IMR-90 (cell line): ENCODE measurements at regions not wholly inside any gene's neighbourhood (a gene's known extent, or its start where the extent isn't known, plus 50 kb on each side); places are given as distances from the start of the nearest gene placed in this dataset.

ENCODE experiments used
- POLR2A ChIP-seq: IDR thresholded peaks from 2 replicates; pipeline ENCODE4 v1.6.1; 2012; ENCODE audit warnings: mild to moderate bottlenecking, low read depth, low read length
- RAD21 ChIP-seq: IDR thresholded peaks from 2 replicates; pipeline ENCODE4 v1.6.1; 2012; ENCODE audit warnings: low read length, improper control_type of control experiment
- RCOR1 ChIP-seq: IDR thresholded peaks from 2 replicates; pipeline ENCODE4 v1.6.1; 2012; ENCODE audit warnings: mild to moderate bottlenecking, low read length, improper control_type of control experiment; ENCODE audit not compliant: insufficient replicate concordance
- TF ChIP-seq, protein P1 (sequence below): conservative IDR thresholded peaks from 2 replicates; pipeline ENCODE4 v1.5.1; 2012; ENCODE audit warnings: mild to moderate bottlenecking, low read depth, low read length, improper control_type of control experiment

DNA sequence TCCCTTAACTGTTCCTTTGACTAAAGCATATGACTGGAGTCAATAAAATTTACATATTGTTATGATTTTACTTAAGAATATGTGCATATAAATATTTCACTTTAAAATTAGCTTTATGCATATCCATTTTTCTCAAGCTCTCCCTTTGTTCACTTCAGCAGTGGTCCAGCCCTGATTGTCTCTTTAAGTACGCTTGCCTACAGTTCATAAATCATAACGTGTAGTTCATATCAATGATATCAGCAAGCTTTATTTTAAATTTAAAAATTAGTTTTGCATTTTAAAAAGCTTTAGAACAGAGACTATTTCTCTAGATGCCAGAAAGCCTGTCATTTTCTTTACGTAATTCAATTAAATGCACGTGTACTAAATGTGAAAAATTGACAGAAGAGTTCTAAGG lies 721.9 kb downstream of the OTOL1 start:
- TF ChIP-seq POLR2A (no peak), RCOR1 (no peak), RAD21 (no peak)
- TF ChIP-seq, protein P1, sequence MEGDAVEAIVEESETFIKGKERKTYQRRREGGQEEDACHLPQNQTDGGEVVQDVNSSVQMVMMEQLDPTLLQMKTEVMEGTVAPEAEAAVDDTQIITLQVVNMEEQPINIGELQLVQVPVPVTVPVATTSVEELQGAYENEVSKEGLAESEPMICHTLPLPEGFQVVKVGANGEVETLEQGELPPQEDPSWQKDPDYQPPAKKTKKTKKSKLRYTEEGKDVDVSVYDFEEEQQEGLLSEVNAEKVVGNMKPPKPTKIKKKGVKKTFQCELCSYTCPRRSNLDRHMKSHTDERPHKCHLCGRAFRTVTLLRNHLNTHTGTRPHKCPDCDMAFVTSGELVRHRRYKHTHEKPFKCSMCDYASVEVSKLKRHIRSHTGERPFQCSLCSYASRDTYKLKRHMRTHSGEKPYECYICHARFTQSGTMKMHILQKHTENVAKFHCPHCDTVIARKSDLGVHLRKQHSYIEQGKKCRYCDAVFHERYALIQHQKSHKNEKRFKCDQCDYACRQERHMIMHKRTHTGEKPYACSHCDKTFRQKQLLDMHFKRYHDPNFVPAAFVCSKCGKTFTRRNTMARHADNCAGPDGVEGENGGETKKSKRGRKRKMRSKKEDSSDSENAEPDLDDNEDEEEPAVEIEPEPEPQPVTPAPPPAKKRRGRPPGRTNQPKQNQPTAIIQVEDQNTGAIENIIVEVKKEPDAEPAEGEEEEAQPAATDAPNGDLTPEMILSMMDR = no peak
